Hepatocyte (in vitro differentiated cells): ENCODE measurements at regions not wholly inside any gene's neighbourhood (a gene's known extent, or its start where the extent isn't known, plus 50 kb on each side); places are given as distances from the start of the nearest gene placed in this dataset.

Source experiments
- EZH2 ChIP-seq: fragments of 200-600 bp; sonication (generic); IDR thresholded peaks from 2 replicates; pipeline ENCODE4 v1.6.1; 2016; ENCODE audit warnings: antibody characterized with exemption, mild to moderate bottlenecking, borderline replicate concordance
- EZH2phosphoT487 ChIP-seq: fragments of 200-600 bp; sonication (generic); IDR thresholded peaks from one replicate; pipeline ENCODE4 v1.6.1; 2018; ENCODE audit warnings: antibody characterized with exemption, mild to moderate bottlenecking, low read depth, moderate library complexity; ENCODE audit not compliant: unreplicated experiment, severe bottlenecking
- TF ChIP-seq, protein P1 (sequence below): fragments of 200-600 bp; sonication (generic); IDR thresholded peaks from 2 replicates; pipeline ENCODE4 v1.5.1; 2016; ENCODE audit warnings: antibody characterized with exemption, mild to moderate bottlenecking; ENCODE audit not compliant: poor library complexity

DNA sequence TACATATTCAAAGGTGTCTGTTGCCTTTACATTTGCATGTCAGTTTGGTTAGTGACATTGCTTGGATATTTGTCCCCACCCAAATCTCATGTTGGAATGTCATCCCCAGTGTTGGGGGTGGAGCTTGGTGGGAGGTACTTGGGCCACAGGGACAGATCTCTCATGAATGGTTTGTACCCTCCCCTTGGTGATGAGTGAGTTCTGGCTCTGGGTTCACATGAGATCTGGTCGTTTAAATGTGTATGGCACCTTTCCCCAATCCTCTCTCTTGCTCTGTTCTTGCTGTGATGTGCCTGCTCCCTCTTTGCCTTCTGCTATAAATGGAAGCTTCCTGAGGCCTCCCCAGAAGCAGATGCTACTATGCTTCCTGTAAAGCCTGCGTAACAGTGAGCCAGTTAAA is 207.9 kb upstream of the DIO3 start:
- TF ChIP-seq, protein P1, sequence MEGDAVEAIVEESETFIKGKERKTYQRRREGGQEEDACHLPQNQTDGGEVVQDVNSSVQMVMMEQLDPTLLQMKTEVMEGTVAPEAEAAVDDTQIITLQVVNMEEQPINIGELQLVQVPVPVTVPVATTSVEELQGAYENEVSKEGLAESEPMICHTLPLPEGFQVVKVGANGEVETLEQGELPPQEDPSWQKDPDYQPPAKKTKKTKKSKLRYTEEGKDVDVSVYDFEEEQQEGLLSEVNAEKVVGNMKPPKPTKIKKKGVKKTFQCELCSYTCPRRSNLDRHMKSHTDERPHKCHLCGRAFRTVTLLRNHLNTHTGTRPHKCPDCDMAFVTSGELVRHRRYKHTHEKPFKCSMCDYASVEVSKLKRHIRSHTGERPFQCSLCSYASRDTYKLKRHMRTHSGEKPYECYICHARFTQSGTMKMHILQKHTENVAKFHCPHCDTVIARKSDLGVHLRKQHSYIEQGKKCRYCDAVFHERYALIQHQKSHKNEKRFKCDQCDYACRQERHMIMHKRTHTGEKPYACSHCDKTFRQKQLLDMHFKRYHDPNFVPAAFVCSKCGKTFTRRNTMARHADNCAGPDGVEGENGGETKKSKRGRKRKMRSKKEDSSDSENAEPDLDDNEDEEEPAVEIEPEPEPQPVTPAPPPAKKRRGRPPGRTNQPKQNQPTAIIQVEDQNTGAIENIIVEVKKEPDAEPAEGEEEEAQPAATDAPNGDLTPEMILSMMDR, result no peak
- TF ChIP-seq EZH2 (no peak), EZH2phosphoT487 (no peak)
